OCI-LY1 (cell line): ENCODE measurements at regions not wholly inside any gene's neighbourhood (a gene's known extent, or its start where the extent isn't known, plus 50 kb on each side); places are given as distances from the start of the nearest gene placed in this dataset.

ENCODE experiments used
- H2AFZ ChIP-seq: fragments of 200-600 bp; sonication (generic), shearing (Covaris generic); 2 replicates; pipeline ENCODE4 v1.6.0; 2014; ENCODE audit warnings: antibody characterized with exemption, mild to moderate bottlenecking, low read length
- H3F3A ChIP-seq: fragments of 200-600 bp; sonication (generic), shearing (Covaris generic); 2 replicates; pipeline ENCODE4 v1.6.0; 2014; ENCODE audit warnings: mild to moderate bottlenecking, antibody characterized with exemption, low read length, moderate library complexity; ENCODE audit not compliant: insufficient read depth
- H3K27ac ChIP-seq: fragments of 200-600 bp; sonication (generic); 2 replicates; pipeline ENCODE4 v1.5.1; 2014; ENCODE audit warnings: low read length, mixed run types, mild to moderate bottlenecking, low read depth; ENCODE audit not compliant: poor library complexity, severe bottlenecking
- H3K27me3 ChIP-seq: fragments of 200-600 bp; sonication (generic); 2 replicates; pipeline ENCODE4 v1.6.0; 2014; ENCODE audit warnings: antibody characterized with exemption, mild to moderate bottlenecking, low read length, moderate library complexity; ENCODE audit not compliant: insufficient read depth
- H3K36me3 ChIP-seq: fragments of 200-600 bp; sonication (generic); 2 replicates; pipeline ENCODE4 v1.6.1; 2014; ENCODE audit warnings: mild to moderate bottlenecking, antibody characterized with exemption, low read length, moderate library complexity, mixed read lengths; ENCODE audit not compliant: insufficient read depth
- H3K4me1 ChIP-seq: fragments of 200-600 bp; sonication (generic); 2 replicates; pipeline ENCODE4 v1.5.1; 2014; ENCODE audit warnings: mild to moderate bottlenecking, low read length, moderate library complexity; ENCODE audit not compliant: insufficient read depth, severe bottlenecking
- H3K4me2 ChIP-seq: fragments of 200-600 bp; sonication (generic), shearing (Covaris generic); 2 replicates; pipeline ENCODE4 v1.6.1; 2014; ENCODE audit warnings: low read length
- H3K4me3 ChIP-seq: fragments of 200-600 bp; sonication (generic); 2 replicates; pipeline ENCODE4 v1.5.1; 2014; ENCODE audit warnings: low read length, low read depth, mild to moderate bottlenecking, mixed read lengths; ENCODE audit not compliant: poor library complexity, severe bottlenecking
- H3K79me2 ChIP-seq: fragments of 200-600 bp; shearing (Covaris generic); 2 replicates; pipeline ENCODE4 v1.6.1; 2016; ENCODE audit warnings: mixed run types, low read length, mixed read lengths; ENCODE audit not compliant: insufficient read depth
- H3K9ac ChIP-seq: fragments of 200-600 bp; sonication (generic), shearing (Covaris generic); 2 replicates; pipeline ENCODE4 v1.6.1; 2014; ENCODE audit warnings: mild to moderate bottlenecking, low read length, mixed read lengths
- H3K9me2 ChIP-seq: fragments of 200-600 bp; sonication (generic), shearing (Covaris generic); 2 replicates; pipeline ENCODE4 v1.6.1; 2014; ENCODE audit warnings: low read depth, mild to moderate bottlenecking, low read length, mixed read lengths
- H3K9me3 ChIP-seq: fragments of 200-600 bp; shearing (Covaris generic); 2 replicates; pipeline ENCODE4 v1.6.1; 2014; ENCODE audit warnings: low read length, mixed read lengths
- H4K20me1 ChIP-seq: fragments of 200-600 bp; sonication (generic), shearing (Covaris generic); 2 replicates; pipeline ENCODE4 v1.6.0; 2016; ENCODE audit warnings: mild to moderate bottlenecking, low read length; ENCODE audit not compliant: insufficient read depth
- EZH2 ChIP-seq: fragments of 200-600 bp; sonication (generic), shearing (Covaris generic); IDR thresholded peaks from 2 replicates; pipeline ENCODE4 v1.8.0; 2017; ENCODE audit warnings: borderline replicate concordance, mixed run types, mild to moderate bottlenecking, antibody characterized with exemption, low read length, moderate library complexity, mixed read lengths
- TF ChIP-seq, protein P1 (sequence below): fragments of 200-600 bp; sonication (generic), shearing (Covaris generic); IDR thresholded peaks from 2 replicates; pipeline ENCODE4 v1.5.1; 2017; ENCODE audit warnings: mild to moderate bottlenecking, antibody characterized with exemption, low read length, moderate library complexity, mixed read lengths

GRCh38 chr9:95766906-95767305, 108.6 kb upstream of the ERCC6L2 start:
- Histone ChIP-seq H3F3A (no peaks in the 10 kb centered on the region), H4K20me1 (no peaks in the 10 kb centered on the region), H2AFZ (no peak overlapping the region), H3K9ac (no peak overlapping the region), H3K4me3 (no peak overlapping the region), H3K9me3 (no peaks in the 10 kb centered on the region), H3K79me2 (no peaks in the 10 kb centered on the region), H3K36me3 (no peaks in the 10 kb centered on the region), H3K27me3 (no peaks in the 10 kb centered on the region), H3K4me2 (no peak overlapping the region), H3K4me1 (no peaks in the 10 kb centered on the region), H3K27ac (no peak overlapping the region), H3K9me2 (no peaks in the 10 kb centered on the region)
- TF ChIP-seq, protein P1, sequence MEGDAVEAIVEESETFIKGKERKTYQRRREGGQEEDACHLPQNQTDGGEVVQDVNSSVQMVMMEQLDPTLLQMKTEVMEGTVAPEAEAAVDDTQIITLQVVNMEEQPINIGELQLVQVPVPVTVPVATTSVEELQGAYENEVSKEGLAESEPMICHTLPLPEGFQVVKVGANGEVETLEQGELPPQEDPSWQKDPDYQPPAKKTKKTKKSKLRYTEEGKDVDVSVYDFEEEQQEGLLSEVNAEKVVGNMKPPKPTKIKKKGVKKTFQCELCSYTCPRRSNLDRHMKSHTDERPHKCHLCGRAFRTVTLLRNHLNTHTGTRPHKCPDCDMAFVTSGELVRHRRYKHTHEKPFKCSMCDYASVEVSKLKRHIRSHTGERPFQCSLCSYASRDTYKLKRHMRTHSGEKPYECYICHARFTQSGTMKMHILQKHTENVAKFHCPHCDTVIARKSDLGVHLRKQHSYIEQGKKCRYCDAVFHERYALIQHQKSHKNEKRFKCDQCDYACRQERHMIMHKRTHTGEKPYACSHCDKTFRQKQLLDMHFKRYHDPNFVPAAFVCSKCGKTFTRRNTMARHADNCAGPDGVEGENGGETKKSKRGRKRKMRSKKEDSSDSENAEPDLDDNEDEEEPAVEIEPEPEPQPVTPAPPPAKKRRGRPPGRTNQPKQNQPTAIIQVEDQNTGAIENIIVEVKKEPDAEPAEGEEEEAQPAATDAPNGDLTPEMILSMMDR: no peak
- TF ChIP-seq EZH2: no peak

- no peaks in the 10 kb centered on the region for H3F3A ChIP-seq
- no peak overlapping the region for H3K9ac ChIP-seq
- no peaks in the 10 kb centered on the region for H3K36me3 ChIP-seq
- H4K20me1 ChIP-seq: no peaks in the 10 kb centered on the region
- no peak overlapping the region for H3K27ac ChIP-seq
- no peaks in the 10 kb centered on the region for H3K9me3 ChIP-seq
- H3K4me2 ChIP-seq: no peak overlapping the region
- no peaks in the 10 kb centered on the region for H3K27me3 ChIP-seq
- H3K9me2 ChIP-seq: no peaks in the 10 kb centered on the region
- H3K4me1 ChIP-seq: no peaks in the 10 kb centered on the region
- H3K79me2 ChIP-seq: no peaks in the 10 kb centered on the region
- H3K4me3 ChIP-seq: no peak overlapping the region
- no peak overlapping the region for H2AFZ ChIP-seq
- TF ChIP-seq EZH2: no peak
- TF ChIP-seq, protein P1: no peak
These were observed 110.8 kb upstream of the ERCC6L2 start for GRCh38 chr9:95764533-95765319.

DNA sequence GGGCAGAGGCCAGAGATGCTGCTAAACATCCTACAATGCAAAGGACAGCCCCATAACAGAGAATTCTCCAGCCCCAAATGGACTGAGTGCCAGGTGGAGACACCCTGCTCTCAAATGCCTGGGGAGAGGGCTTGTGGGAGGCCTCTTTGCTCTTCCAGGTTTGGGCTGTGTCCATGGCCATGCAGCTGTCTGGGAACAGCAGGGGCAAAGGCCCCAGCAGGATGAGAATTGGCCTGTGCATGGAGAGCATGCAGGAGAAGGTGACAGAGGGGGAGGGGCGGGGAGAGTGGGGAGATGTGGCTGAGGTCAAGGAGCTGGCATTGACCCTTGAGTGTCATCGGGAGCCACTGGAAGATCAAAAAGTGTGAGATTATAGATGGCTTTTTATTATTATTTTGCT, 111.5 kb upstream of the ERCC6L2 start:
- Histone ChIP-seq H3K4me3 (no peak overlapping the region), H3K27me3 (no peaks in the 10 kb centered on the region)
- TF ChIP-seq, protein P1: no peak
- no peak for TF ChIP-seq EZH2

More for the DNA sequence above, 111.5 kb upstream of the ERCC6L2 start:
- Histone ChIP-seq H3K4me2 (no peak overlapping the region), H3F3A (no peaks in the 10 kb centered on the region), H3K9me2 (no peaks in the 10 kb centered on the region), H3K79me2 (no peaks in the 10 kb centered on the region), H3K9ac (no peak overlapping the region), H2AFZ (no peak overlapping the region), H3K27ac (no peak overlapping the region), H3K9me3 (no peaks in the 10 kb centered on the region), H3K4me1 (no peaks in the 10 kb centered on the region), H3K36me3 (no peaks in the 10 kb centered on the region), H4K20me1 (no peaks in the 10 kb centered on the region)
